SK-N-SH (cell line): ENCODE measurements at regions not wholly inside any gene's neighbourhood (a gene's known extent, or its start where the extent isn't known, plus 50 kb on each side); places are given as distances from the start of the nearest gene placed in this dataset.

Experiments used
- CTCF ChIA-PET: fragments of 300-600, 350-600 bp; formaldehyde crosslinking; extraction: SDS; loops from one replicate; lab custom pipeline; 2021; lab: Yijun Ruan, JAX
- POLR2A ChIA-PET: fragments of 350-600 bp; sonication (Branson Sonifier 250); formaldehyde crosslinking; extraction: SDS; loops from one replicate; lab custom pipeline; 2020; ENCODE audit warnings: antibody characterized with exemption, inconsistent platforms; lab: Yijun Ruan, JAX
- DNase-seq: peaks from one replicate; pipeline ENCODE4 v3.0.0; 2012
- H2AFZ ChIP-seq: fragments of 200-600 bp; sonication (generic); 2 replicates; pipeline ENCODE4 v1.8.1; 2016; ENCODE audit warnings: antibody characterized with exemption, mild to moderate bottlenecking, low read depth
- H3F3A ChIP-seq: fragments of 200-600 bp; sonication (generic); replicated peaks from 2 replicates; pipeline ENCODE3; 2016; ENCODE audit warnings: antibody characterized with exemption, mild to moderate bottlenecking; ENCODE audit not compliant: insufficient read depth
- H3K27ac ChIP-seq, 2 experiments: fragments of 200-500 bp in 1 of 2; fragments of 200-600 bp in 1 of 2; sonication (Bioruptor generic) in 1 of 2; sonication (generic), shearing (Covaris generic) in 1 of 2; 2 replicates each; pipeline versions ENCODE4 v1.5.1 to v1.6.1; 2014 to 2016; ENCODE audit warnings: low read depth in 2 of 2, inconsistent platforms in 1 of 2, low read length in 1 of 2, mild to moderate bottlenecking in 1 of 2, mixed read lengths in 1 of 2
- H3K27me3 ChIP-seq: fragments of 200-600 bp; sonication (generic), shearing (Covaris generic); 2 replicates; pipeline ENCODE4 v1.6.1; 2016; ENCODE audit warnings: mixed run types; ENCODE audit not compliant: insufficient read depth
- H3K36me3 ChIP-seq, 2 experiments: fragments of 200-500 bp in 1 of 2; fragments of 200-600 bp in 1 of 2; sonication (Bioruptor generic) in 1 of 2; sonication (generic) in 1 of 2; replicated peaks in 1 of 2; 2 replicates each; pipeline versions ENCODE3 to v1.5.1; 2014 to 2016; ENCODE audit warnings: low read length in 1 of 2, mild to moderate bottlenecking in 1 of 2; ENCODE audit not compliant: insufficient read depth in 2 of 2, control insufficient read depth in 1 of 2
- H3K4me1 ChIP-seq, 2 experiments: fragments of 200-500 bp in 1 of 2; fragments of 200-600 bp in 1 of 2; sonication (Bioruptor generic) in 1 of 2; sonication (generic), shearing (Covaris generic) in 1 of 2; 2 replicates each; pipeline versions ENCODE4 v1.5.1 to v1.6.1; 2014 to 2016; ENCODE audit warnings: low read depth in 1 of 2, low read length in 1 of 2, mixed run types in 1 of 2; ENCODE audit not compliant: insufficient read depth in 2 of 2, control insufficient read depth in 1 of 2
- H3K4me2 ChIP-seq: fragments of 200-600 bp; sonication (generic), shearing (Covaris generic); 2 replicates; pipeline ENCODE4 v1.6.1; 2017; ENCODE audit warnings: mixed run types
- H3K4me3 ChIP-seq, 2 experiments: fragments of 200-500 bp in 1 of 2; fragments of 200-600 bp in 1 of 2; sonication (Bioruptor generic) in 1 of 2; sonication (generic), shearing (Covaris generic) in 1 of 2; 2 replicates each; pipeline versions ENCODE4 v1.5.1 to v1.8.1; 2014 to 2016; ENCODE audit warnings: low read depth in 2 of 2, inconsistent platforms in 1 of 2, low read length in 1 of 2, mild to moderate bottlenecking in 1 of 2, mixed read lengths in 1 of 2, moderate library complexity in 1 of 2
- H3K79me2 ChIP-seq: fragments of 200-600 bp; sonication (generic); 2 replicates; pipeline ENCODE4 v1.8.1; 2017; ENCODE audit warnings: mild to moderate bottlenecking; ENCODE audit not compliant: insufficient read depth
- H3K9ac ChIP-seq: fragments of 200-600 bp; sonication (generic); 2 replicates; pipeline ENCODE4 v1.6.1; 2017; ENCODE audit warnings: mixed run types
- H3K9me2 ChIP-seq: fragments of 200-600 bp; sonication (generic); 2 replicates; pipeline ENCODE4 v1.6.1; 2017; ENCODE audit warnings: mixed run types
- H3K9me3 ChIP-seq: fragments of 200-600 bp; sonication (generic); 2 replicates; pipeline ENCODE4 v1.6.1; 2017; ENCODE audit warnings: mixed run types, mild to moderate bottlenecking, moderate library complexity
- H4K20me1 ChIP-seq: fragments of 200-600 bp; sonication (generic); 2 replicates; pipeline ENCODE4 v1.6.1; 2017; ENCODE audit warnings: mild to moderate bottlenecking, mixed run types; ENCODE audit not compliant: insufficient read depth
- EZH2phosphoT487 ChIP-seq: fragments of 200-600 bp; sonication (generic); IDR thresholded peaks from 2 replicates; pipeline ENCODE4 v1.6.1; 2017; ENCODE audit warnings: low read depth, mixed run types, mild to moderate bottlenecking, antibody characterized with exemption, moderate library complexity, borderline replicate concordance
- FOXJ3 ChIP-seq: sonication (generic); formaldehyde crosslinking; IDR thresholded peaks from 2 replicates; pipeline ENCODE4 v1.5.1; 2020; ENCODE audit warnings: mild to moderate bottlenecking, missing genetic modification reagents
- GABPA ChIP-seq: IDR thresholded peaks from 2 replicates; pipeline ENCODE4 v1.4.0; 2012; ENCODE audit warnings: low read depth, mild to moderate bottlenecking
- GATA2 ChIP-seq: sonication (generic); formaldehyde crosslinking; IDR thresholded peaks from 2 replicates; pipeline ENCODE4 v1.5.0; 2020; ENCODE audit warnings: mild to moderate bottlenecking, missing genetic modification reagents
- MAX ChIP-seq: IDR thresholded peaks from 2 replicates; pipeline ENCODE4 v1.4.0; 2012; ENCODE audit warnings: low read depth
- NRF1 ChIP-seq: IDR thresholded peaks from 2 replicates; pipeline ENCODE4 v1.6.1; 2012; ENCODE audit warnings: low read depth, mild to moderate bottlenecking, low read length
- PBX3 ChIP-seq: IDR thresholded peaks from 2 replicates; pipeline ENCODE4; 2012
- POLR2AphosphoS5 ChIP-seq: IDR thresholded peaks from 2 replicates; pipeline ENCODE4 v1.6.1; 2012; ENCODE audit warnings: low read depth, low read length
- RXRA ChIP-seq: IDR thresholded peaks from 2 replicates; pipeline ENCODE4 v1.4.0; 2012; ENCODE audit warnings: low read depth, mild to moderate bottlenecking, borderline replicate concordance
- SIN3A ChIP-seq: IDR thresholded peaks from 2 replicates; pipeline ENCODE4 v1.6.1; 2012; ENCODE audit warnings: low read depth, mild to moderate bottlenecking, low read length, moderate library complexity, borderline replicate concordance
- SMC3 ChIP-seq: IDR thresholded peaks from 2 replicates; pipeline ENCODE4 v1.6.1; 2012; ENCODE audit warnings: low read depth, low read length, improper control_type of control experiment
- USF2 ChIP-seq: fragments of 150-350 bp; IDR thresholded peaks from 2 replicates; pipeline ENCODE4 v1.6.1; 2017; ENCODE audit warnings: antibody characterized with exemption, low read length, low read depth, borderline replicate concordance
- WGBS: methylation state at CpG from one replicate; pipeline ENCODE4 v1.1.6; 2017; ENCODE audit warnings: low lambda C conversion rate; 5-methylcytosine and 5-hydroxymethylcytosine counted together
- TF ChIP-seq, protein P1 (sequence below): fragments of 150-350 bp; IDR thresholded peaks from 2 replicates; pipeline ENCODE4 v1.6.1; 2016; ENCODE audit warnings: mild to moderate bottlenecking, low read depth, low read length
- TF ChIP-seq, protein P2 (sequence below): IDR thresholded peaks from 2 replicates; pipeline ENCODE4 v1.4.0; 2012; ENCODE audit warnings: low read depth, borderline replicate concordance

DNA sequence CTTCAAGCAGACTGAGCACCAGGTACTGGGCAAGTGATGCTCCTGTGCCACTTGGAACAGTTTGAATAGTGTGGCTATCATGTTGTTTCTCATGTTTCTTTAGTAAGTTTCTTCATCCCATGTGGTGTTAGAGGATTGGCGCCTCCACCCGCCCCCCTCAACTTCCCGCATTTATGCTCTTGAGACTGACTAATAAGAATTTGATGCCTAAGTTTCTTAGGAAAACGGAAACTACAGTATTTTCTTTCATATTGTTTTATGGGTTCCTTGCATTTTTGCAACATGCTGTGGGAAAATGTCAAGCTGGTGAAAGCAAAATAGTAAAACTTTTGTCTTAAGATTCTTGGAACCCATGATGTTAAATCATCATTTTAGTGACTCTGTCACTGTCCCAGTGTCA is 101.2 kb upstream of the SLC4A4 start (continued):
- TF ChIP-seq, protein P1, sequence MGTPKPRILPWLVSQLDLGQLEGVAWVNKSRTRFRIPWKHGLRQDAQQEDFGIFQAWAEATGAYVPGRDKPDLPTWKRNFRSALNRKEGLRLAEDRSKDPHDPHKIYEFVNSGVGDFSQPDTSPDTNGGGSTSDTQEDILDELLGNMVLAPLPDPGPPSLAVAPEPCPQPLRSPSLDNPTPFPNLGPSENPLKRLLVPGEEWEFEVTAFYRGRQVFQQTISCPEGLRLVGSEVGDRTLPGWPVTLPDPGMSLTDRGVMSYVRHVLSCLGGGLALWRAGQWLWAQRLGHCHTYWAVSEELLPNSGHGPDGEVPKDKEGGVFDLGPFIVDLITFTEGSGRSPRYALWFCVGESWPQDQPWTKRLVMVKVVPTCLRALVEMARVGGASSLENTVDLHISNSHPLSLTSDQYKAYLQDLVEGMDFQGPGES = no peak
- TF ChIP-seq GATA2 (CRISPR knock-in tag) = no peak
- TF ChIP-seq MAX = no peak
- TF ChIP-seq SIN3A = no peak

- no peak for TF ChIP-seq NRF1
- no peak for TF ChIP-seq SMC3
- TF ChIP-seq FOXJ3 (CRISPR knock-in tag) = no peak
- no peak for TF ChIP-seq GATA2 (CRISPR knock-in tag)
- TF ChIP-seq, protein P2, sequence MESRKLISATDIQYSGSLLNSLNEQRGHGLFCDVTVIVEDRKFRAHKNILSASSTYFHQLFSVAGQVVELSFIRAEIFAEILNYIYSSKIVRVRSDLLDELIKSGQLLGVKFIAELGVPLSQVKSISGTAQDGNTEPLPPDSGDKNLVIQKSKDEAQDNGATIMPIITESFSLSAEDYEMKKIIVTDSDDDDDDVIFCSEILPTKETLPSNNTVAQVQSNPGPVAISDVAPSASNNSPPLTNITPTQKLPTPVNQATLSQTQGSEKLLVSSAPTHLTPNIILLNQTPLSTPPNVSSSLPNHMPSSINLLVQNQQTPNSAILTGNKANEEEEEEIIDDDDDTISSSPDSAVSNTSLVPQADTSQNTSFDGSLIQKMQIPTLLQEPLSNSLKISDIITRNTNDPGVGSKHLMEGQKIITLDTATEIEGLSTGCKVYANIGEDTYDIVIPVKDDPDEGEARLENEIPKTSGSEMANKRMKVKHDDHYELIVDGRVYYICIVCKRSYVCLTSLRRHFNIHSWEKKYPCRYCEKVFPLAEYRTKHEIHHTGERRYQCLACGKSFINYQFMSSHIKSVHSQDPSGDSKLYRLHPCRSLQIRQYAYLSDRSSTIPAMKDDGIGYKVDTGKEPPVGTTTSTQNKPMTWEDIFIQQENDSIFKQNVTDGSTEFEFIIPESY = no peak
- TF ChIP-seq EZH2phosphoT487 = no peak
- TF ChIP-seq, protein P1 = no peak
- no peak for TF ChIP-seq RXRA
- TF ChIP-seq POLR2AphosphoS5 = no peak
- no peak for TF ChIP-seq PBX3
- no peak for TF ChIP-seq GABPA
- no peak for TF ChIP-seq USF2
- no peak for TF ChIP-seq MAX
- no peak for TF ChIP-seq SIN3A
- H3K9me3 ChIP-seq = no peaks in the 10 kb centered on the region
- H2AFZ ChIP-seq = no peak overlapping the region
- no peaks in the 10 kb centered on the region for H3K36me3 ChIP-seq
- DNase-seq = no peak
- no peaks in the 10 kb centered on the region for H3K79me2 ChIP-seq
- POLR2A ChIA-PET = no interaction called here
- H3K27me3 ChIP-seq = peaks cover 21% of the 10 kb centered on the region; the same call in 1 of the 2 replicates
- no peaks in the 10 kb centered on the region for H3K4me1 ChIP-seq
- no peak overlapping the region for H3K27ac ChIP-seq
- no peaks in the 10 kb centered on the region for H3K9me2 ChIP-seq
- no peaks in the 10 kb centered on the region for H3F3A ChIP-seq
- no peak overlapping the region for H3K9ac ChIP-seq
- no peaks in the 10 kb centered on the region for H4K20me1 ChIP-seq
- H3K4me3 ChIP-seq = no peak overlapping the region
- CTCF ChIA-PET = interaction anchor here (1.3 kb wide), 1 partner anchor 10 kb away, joined by 6 read pairs; no protein-coding TSS in a partner anchor
- H3K4me2 ChIP-seq = no peak overlapping the region
- WGBS = 0% methylated on average over 2 of the region's 2 CpGs
Observed at GRCh38 chr4:71239365-71239764, 99.5 kb upstream of the SLC4A4 start.
